DOHH2 (cell line): ENCODE measurements at regions not wholly inside any gene's neighbourhood (a gene's known extent, or its start where the extent isn't known, plus 50 kb on each side); places are given as distances from the start of the nearest gene placed in this dataset.

Source experiments
- EZH2phosphoT487 ChIP-seq: fragments of 200-600 bp; sonication (generic); IDR thresholded peaks from 2 replicates; pipeline ENCODE4 v1.6.1; 2017; ENCODE audit warnings: borderline replicate concordance, mild to moderate bottlenecking, antibody characterized with exemption, low read length, moderate library complexity, mixed read lengths
- TF ChIP-seq, protein P1 (sequence below): fragments of 200-600 bp; sonication (generic); IDR thresholded peaks from one replicate; pipeline ENCODE4 v1.5.1; 2014; ENCODE audit warnings: antibody characterized with exemption, mild to moderate bottlenecking, low read depth, low read length; ENCODE audit not compliant: poor library complexity, severe bottlenecking

DNA sequence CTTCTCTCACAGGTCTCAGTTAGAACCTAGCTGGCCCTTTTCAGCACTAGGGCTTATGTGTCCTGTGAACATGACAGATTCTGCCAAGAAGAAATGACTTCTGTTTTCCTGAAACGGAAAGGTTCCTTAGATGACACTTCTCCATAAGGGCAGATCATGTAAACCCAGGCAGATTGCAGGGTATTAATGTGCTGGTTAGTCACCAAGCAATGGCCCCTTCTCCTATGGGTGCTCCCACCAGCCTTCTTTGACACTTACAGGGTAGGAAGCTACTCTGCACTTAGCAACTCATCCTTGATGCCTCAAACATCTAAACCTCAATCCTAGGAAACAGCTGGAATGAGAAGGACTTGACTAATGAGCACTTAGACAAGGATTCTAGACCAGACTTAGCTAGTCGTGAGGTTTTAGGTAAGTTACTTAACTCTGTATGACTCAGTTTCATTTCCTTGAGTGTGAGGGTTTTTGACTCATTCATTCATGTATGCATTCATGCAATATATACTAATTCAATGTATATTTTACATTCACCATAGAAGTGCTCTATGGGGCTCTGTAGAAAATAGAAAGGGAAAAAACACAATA lies 74.1 kb upstream of the PLXNA2 start:
- TF ChIP-seq, protein P1, sequence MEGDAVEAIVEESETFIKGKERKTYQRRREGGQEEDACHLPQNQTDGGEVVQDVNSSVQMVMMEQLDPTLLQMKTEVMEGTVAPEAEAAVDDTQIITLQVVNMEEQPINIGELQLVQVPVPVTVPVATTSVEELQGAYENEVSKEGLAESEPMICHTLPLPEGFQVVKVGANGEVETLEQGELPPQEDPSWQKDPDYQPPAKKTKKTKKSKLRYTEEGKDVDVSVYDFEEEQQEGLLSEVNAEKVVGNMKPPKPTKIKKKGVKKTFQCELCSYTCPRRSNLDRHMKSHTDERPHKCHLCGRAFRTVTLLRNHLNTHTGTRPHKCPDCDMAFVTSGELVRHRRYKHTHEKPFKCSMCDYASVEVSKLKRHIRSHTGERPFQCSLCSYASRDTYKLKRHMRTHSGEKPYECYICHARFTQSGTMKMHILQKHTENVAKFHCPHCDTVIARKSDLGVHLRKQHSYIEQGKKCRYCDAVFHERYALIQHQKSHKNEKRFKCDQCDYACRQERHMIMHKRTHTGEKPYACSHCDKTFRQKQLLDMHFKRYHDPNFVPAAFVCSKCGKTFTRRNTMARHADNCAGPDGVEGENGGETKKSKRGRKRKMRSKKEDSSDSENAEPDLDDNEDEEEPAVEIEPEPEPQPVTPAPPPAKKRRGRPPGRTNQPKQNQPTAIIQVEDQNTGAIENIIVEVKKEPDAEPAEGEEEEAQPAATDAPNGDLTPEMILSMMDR: no peak
- TF ChIP-seq EZH2phosphoT487: no peak
